NCI-H524 treated with DMSO at 0.1 percent for 48 hours (cell line): ENCODE measurements at regions not wholly inside any gene's neighbourhood (a gene's known extent, or its start where the extent isn't known, plus 50 kb on each side); places are given as distances from the start of the nearest gene placed in this dataset.
A peak's percentile ranks its signal among the peaks of the same experiment; 100 is the strongest.
"Not testable (repeated sequence)": the region's sequence is repeated elsewhere in the genome, so short reads cannot be mapped to it uniquely, and the experiment has no call there.

Source experiments
- DNase-seq: peaks from one replicate; lab custom pipeline; 2025; lab: John Stamatoyannopoulos, UW

- no peak for DNase-seq
These were observed 146.2 kb upstream of the LAMA2 start for GRCh38 chr6:128736780-128737179.

- DNase-seq: peak; percentile 27
These were observed 151.4 kb upstream of the LAMA2 start for GRCh38 chr6:128731249-128732165.

- DNase-seq: no peak
These were observed 155.4 kb upstream of the LAMA2 start for GRCh38 chr6:128727500-128727899.

GRCh38 chr6:128725271-128726233 lies 157.4 kb upstream of the LAMA2 start:
- DNase-seq: no peak

- DNase-seq: no peak
These were observed 158.2 kb upstream of the LAMA2 start for GRCh38 chr6:128724738-128725137.

- no peak for DNase-seq
These were observed 159.3 kb upstream of the LAMA2 start for GRCh38 chr6:128723667-128724066.

GRCh38 chr6:128720891-128721290 lies 162.0 kb upstream of the LAMA2 start:
- DNase-seq: no peak

GRCh38 chr6:128719786-128720185 lies 163.2 kb upstream of the LAMA2 start:
- DNase-seq: no peak

- no peak for DNase-seq
These were observed 169.5 kb upstream of the LAMA2 start for GRCh38 chr6:128713461-128713860.

GRCh38 chr6:128712898-128713297 lies 170.0 kb upstream of the LAMA2 start:
- DNase-seq: no peak

- no peak for DNase-seq
These were observed 171.8 kb upstream of the LAMA2 start for GRCh38 chr6:128711149-128711548.

GRCh38 chr6:128710315-128710714 lies 172.6 kb upstream of the LAMA2 start:
- no peak for DNase-seq

- no peak for DNase-seq
These were observed 178.3 kb upstream of the LAMA2 start for GRCh38 chr6:128704601-128705000.

- not testable (repeated sequence) for DNase-seq
These were observed 179.1 kb upstream of the LAMA2 start for GRCh38 chr6:128703794-128704193.

- DNase-seq: no peak
These were observed 176.6 kb upstream of the PTPRK start for GRCh38 chr6:128696691-128697689.

- DNase-seq: no peak
These were observed 174.1 kb upstream of the PTPRK start for GRCh38 chr6:128694303-128695009.

- no peak for DNase-seq
These were observed 169.7 kb upstream of the PTPRK start for GRCh38 chr6:128690063-128690462.

- DNase-seq: no peak
These were observed 165.7 kb upstream of the PTPRK start for GRCh38 chr6:128686084-128686483.

GRCh38 chr6:128676456-128676855 lies 156.1 kb upstream of the PTPRK start:
- DNase-seq: no peak

- DNase-seq: peak; percentile 90
These were observed 151.6 kb upstream of the PTPRK start for GRCh38 chr6:128672023-128672422.

- no peak for DNase-seq
These were observed 147.0 kb upstream of the PTPRK start for GRCh38 chr6:128667339-128667858.
